NCI-H460 (cell line): ENCODE measurements at regions not wholly inside any gene's neighbourhood (a gene's known extent, or its start where the extent isn't known, plus 50 kb on each side); places are given as distances from the start of the nearest gene placed in this dataset.
"Not testable (repeated sequence)": the region's sequence is repeated elsewhere in the genome, so short reads cannot be mapped to it uniquely, and the experiment has no call there.

Experiments used
- DNase-seq: peaks from one replicate; pipeline ENCODE4 v3.0.0-alpha.2; 2016; ENCODE audit warnings: low read depth; ENCODE audit errors: extremely low read depth

DNA sequence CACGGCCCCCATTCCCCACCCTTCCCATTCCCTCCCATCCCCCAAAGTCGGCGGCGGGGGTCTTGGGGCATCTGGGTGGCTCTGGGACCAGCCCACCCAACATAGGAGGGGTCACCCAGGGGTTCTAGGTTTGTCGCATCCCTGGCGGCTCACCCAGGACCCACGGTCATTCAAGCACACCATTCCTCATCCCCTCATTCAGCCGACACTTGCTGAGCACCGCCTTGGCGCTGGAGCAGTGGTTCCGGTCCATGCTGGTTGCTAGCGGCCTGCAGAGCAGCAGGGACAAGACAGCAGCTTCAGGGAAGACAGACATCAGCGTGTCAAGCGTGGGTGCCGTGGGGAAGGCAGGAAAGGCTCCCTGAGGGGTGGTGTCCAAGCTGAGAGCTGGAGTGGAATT, 50.5 kb upstream of the OTOS start:
- no peak for DNase-seq

DNA sequence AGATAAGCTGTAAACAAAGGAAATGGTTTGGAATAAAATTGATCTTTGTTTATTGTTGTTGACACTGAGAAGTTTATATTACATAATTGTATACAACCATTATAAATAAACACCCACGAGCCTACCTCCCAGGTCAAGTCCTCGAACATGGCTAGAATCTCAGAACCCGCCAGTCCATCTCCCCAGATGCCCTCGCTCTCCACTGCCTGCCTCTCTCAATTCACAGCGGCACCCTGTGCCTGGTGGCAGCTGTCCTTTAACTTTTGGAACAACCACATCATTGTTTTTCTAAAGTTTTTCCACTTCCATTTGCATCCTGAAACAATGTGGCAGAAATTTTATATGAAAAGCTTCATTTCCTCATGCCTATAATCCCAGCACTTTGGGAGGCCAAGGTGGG, 52.2 kb upstream of the OTOS start:
- no peak for DNase-seq

DNA sequence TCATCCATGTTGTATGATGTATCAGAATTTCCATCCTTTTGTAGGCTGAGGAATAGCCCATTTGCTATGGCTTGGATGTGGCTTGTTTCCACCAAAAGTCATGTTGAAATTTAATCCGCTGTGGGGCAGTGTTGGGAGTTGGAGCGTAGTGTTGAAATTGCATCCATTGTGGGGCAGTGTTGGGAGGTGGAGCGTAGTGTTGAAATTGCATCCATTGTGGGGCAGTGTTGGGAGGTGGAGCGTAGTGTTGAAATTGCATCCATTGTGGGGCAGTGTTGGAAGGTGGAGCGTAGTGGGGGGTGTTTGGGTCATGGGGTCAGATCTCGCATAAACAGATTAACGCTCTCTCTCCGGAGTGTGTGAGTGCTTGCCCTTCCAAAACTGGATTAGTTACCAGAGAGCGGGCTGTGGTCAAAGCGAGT, 53.9 kb upstream of the OTOS start:
- not testable (repeated sequence) for DNase-seq

DNA sequence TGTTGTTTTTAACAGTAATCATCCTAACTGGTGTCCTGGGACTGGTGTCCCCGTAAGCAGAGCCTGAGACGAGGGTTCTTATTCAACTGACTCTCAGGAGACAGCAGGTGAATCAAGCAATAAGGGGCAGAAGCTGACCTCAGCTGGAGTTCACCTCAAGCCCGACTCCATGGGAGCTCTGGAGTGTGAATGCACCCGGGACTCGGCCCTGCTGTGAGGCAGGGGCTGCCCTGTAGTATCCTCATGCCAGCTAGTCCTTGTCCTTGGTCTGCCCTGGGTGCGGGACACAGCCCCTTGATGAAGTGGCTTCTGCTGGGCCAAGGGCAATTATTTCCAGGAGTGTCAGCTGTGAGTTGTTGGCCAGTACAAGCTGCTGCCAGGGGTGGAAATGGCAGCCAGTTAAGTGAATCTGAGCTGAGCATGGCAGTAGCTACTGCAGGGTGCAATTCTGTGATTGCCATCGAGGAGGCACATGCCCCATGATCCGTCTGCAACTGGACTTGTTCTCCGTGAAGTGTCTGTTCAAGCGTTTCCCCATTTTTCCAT, 54.9 kb upstream of the OTOS start:
- DNase-seq = no peak

DNA sequence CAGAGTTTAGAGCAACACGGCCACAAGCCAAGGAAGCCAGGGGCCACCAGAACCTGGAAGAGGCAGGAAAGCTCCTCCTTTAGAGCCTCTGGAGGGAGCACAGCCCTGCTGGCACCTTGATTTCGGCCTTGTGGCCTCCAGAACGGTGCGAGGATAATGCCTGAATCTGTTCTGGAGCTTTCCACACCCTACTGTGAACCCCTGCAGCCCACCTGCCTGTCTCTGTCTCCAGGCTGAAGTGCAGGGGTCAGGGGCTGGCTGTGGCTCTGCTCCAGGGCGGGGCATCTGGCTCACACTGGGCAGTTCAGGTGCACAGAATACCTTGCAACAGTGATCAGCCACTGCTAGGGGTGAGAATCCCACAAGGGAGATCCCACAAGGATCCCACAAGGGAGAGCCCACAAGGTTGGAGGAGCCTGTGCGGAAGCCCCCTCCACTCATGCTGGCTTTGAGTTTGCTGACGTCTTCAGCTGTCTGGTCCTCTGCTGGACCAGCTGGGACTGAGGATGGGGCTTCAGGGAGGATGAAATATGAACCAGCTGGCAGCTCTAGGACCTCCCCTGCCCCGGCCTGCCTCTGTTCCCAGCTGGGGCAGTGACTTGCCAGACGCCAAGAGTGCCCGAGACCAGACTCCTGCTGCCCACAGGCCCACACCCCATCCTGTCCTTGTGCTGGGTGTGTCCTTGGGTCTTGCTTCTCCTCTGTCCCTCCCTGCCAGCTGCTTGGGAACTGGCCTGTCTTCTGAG, 56.4 kb upstream of the OTOS start:
- no peak for DNase-seq

DNA sequence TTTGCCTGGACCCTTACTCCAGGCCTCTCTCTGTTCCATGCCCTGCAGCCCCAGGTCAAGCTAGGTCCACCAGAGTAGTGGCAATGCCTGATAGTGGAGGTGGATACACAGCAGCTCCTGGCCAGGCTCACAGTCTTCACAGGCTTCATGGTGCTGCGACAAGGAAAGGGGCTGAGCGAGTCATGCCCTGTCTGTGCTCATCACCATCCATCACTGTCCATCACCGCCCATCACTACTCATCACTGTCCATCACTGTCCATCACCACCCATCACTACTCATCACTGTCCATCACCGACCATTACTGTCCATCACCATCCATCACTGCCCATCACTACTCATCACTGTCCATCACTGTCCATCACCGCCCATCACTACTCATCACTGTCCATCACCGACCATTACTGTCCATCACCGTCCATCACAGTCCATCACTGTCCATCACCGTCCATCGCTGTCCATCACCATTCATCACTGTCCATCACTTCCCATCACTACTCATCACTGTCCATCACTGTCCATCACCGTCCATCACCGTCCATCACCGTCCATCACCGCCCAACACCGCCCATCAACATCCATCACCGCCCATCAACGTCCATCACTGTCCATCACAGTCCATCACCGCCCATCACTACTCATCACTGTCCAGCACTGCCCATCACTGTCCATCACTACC, 57.1 kb upstream of the OTOS start:
- DNase-seq = no peak

DNA sequence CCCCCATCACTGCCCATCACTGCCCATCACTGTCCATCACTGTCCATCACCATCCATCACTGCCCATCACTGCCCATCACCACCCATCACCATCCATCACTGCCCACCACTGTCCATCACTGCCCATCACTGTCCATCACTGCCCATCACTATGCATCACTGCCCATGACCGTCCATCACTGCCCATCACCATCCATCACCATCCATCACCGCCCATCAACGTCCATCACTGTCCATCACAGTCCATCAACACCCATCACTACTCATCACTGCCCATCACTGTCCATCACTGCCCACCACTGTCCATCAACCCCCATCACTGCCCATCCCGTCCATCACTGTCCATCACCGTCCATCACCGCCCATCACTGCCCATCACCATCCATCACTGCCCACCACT, 57.8 kb upstream of the OTOS start:
- no peak for DNase-seq

DNA sequence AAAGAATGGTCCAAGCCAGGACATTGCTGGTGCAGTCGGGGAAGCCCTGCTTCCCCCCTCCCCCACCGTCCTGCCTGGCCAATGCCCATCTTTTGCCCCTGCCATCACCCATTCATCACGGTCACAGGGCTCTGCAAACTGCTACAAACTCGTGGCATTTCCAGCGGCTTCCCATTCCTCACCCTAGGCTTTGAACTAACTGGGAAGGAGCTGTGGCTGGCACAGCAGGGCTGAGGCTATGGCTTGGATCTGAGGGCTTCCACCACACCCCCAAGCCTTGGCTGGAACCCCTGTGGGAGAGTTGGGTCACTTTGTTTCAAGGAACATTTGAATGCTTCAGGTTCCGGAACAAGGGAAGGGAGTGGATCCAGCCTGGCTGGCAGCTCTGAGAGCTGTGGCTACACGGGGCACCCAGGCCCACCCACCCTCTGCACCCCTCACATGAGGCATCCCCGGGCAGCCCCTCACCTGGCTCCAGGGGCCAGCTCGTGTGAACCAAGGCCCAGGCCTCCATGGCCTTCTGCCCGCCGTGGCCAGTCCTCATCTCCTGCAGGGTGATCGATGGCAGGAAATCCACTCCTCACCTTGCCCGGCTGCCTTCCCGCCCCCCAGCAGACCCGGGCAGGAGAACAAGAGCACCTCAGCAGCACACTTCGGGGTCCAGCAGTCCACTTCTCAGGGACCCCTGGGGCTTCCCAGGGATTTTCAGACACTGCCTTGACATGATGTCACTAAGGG, 58.8 kb upstream of the OTOS start:
- no peak for DNase-seq

DNA sequence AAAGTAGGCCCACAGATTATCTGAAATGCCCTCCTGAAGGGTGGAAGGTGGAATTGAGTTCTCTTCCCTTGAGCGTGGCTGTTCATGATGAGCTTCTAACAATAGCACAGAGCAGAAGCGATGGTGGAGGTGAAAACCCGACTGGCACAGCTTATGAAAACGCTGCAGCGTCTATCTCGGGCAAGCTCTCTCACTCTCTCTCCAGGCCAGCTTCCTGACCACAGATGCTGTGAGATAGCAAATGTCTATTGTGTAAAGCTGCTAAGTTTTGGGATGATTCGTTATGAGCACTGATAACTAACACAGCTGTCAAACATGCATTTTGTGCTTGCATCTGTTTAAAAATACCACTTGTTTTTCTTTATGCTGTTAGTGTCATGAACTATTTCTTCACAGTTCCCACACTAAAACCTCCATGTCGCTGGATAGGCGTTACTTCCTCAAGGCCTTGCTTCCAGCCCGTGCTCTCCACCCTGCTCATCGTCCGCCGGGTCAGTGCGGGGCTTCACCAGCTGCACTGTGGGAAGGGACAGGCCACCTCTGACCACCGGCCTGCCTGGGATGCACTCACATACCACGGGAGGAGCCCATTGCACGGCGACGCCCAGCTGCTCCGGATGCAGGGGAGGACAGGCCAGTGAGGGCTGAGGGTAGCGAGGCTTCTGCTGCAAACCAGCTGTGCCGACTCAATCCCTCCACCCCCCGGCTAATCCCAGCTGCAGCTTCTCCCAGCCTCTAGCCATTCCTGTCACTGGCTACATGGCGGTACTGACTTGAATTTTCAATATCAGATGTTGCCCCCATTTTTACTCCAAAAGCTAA, 60.0 kb upstream of the OTOS start:
- DNase-seq = no peak

DNA sequence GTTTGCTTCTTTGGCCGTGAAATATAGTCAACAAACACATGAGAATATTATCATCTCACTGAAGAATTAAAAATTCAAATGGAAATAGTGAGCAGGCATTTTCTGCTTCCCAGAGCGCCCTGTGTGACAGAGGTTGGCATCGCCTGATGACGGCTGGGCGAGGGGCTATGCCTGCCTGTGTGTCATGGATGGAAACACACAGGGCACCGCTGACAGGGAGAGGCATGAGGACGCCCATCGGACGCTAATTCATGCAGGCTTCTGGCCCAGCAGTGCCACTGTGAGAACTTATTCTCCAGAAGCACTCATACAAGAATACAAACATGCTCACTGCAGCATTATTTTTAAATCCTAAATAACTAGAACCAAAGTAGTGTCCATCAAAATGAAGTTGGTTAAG, 61.4 kb upstream of the OTOS start:
- no peak for DNase-seq

DNA sequence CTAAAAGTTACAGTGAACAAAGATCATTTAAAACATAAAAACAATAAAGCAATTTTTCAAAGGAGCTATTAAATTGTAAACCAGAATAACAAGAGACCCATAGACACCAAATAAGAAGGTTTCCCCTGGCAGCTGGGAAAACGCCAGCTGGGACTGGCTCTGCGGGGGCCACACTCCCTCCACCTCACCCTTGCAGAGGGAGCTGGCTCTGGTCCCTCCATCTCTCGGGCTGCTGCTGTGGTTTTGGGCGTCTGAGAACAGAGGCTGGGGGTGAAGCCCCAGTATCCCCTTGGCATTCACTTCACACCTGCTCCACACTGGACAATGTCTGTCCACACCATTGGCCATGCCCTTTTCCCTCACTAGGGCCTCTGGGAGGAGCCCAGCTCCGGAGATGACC, 62.1 kb upstream of the OTOS start:
- DNase-seq = no peak

DNA sequence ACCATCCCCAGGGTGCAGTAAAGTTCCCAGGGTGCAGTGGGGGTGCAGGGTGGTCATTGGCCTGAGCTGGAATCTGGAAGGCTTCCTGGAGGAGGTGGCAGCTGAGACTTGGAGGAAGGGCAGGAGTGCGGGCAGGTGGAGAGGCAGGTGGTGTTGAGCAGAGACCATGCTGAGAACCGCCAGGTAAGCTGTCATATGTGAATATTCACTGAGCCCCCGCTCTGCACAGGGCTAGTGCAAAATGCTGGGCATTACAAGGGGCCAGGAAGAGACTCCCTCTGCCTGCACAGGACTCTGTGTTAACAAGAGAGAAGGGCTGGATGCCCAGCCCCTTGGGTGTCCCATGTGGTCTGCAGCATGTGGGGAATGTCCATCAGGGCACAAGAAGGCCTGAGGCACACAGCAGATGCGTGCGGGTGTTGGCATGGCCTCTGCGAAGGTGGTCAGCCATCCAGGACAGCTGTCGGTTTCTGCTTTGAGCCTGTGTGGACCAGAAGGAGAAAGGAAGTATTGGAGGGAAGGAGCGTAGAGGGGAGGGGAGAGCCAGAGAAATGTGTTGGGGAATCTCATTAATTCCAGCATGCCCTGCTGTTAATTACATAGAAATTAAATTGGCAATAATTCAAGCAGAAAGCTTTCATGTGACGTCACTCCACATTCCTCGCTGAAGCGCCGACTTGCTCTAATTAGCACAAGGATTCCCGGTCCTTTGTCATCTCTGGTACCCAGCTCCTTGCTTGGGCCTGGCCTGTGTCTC, 62.8 kb upstream of the OTOS start:
- no peak for DNase-seq

DNA sequence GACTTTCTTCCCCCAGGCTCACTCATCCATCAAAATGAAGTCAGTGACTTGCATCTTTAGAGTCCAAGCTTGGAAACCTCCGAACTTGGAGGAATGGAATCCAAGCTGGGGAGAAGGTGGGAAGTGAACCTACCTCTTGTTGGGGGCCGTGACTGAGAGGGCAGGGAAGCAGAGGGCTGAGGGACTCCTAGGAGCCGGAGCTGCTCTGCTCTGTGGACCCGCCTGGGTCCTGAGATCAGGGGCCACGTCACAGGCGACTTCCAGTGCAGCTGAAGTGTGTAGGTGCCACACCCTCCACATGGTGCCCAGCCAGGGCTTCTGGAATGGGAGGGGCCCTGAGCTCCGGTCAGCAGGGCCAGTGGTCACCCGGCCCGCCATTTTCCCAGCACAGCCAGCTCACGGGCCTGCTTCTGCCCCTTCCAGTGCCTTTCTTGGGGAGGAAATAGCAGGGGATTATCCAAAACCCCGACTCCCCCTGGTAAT, 63.4 kb upstream of the OTOS start:
- no peak for DNase-seq

DNA sequence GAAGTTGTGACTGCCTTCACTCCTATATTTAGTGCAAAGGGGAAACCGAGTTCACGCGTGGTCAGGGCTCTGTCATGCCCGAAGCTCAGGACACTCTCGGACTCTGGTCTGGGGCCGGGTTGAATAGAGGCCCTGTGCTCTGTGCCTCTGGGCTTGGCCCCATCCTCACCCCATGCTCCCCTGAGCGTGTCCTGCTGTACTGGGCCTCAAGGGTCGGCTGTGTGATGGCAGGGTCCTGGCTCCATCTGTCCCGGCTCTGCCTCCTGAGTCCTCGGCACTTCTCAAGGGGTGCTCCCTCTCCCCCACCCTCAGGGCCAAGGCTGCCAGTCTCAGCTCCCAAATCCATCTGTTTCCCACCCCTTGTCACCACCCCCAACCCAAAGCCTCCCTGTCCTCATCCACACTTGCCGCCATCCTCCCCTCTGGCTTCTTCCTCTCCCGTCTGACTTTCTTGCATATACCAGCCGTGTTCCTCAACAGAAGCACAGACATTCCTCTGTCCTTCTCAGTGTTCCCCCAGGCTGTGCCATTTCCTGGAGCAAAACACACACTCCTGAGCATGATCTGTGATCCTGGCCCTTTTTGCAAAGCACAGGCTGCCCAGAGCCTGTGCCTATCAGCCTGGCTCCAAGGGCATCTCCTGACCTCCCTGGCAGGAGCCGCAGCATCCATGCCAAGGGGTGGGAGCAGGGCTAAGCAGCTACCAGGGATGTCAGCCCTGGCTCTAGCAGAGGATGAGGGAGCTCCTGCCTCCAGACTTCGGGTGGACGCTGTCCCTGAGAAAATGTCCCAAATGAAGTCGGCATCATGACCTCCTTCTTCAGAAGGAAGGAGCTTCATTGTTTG, 64.2 kb upstream of the OTOS start:
- no peak for DNase-seq

DNA sequence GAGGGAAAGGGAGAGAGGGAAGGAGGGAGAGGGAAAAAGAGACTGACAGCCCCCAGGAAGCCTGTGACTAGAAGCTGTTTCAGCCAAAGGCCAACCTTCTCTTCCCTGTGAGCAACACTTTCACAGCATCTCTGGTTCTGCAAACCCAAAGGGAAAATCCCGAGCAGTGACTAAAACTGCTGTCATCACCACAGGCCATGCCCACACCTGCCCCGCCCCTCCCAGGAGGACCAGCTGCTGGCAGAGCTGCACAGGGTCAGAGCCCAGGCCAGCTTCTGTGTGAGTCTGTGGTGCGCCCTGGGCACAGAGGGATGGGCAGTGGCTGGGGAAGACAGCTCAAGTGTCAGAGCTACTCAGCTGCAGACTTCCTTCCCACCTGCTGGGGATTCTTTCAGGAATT, 64.9 kb upstream of the OTOS start:
- DNase-seq = no peak

DNA sequence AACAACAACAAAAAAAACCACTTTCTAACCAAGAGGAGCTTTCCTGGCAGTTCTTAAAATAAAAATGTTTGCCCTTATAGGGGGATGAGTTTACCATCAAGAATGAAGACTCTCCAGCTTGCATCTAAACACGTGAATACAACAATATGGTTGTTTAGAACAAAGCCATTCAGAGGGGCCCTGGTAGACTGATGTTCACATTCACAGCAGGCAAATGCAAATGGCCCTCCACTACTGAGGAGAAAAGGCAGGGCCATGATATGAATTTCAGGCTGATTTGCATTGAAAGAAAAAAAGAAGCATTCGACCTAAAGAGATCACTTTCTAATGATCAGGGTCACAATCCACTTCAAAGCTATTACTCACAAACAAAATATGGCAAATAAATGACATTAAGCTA, 65.3 kb upstream of the OTOS start:
- no peak for DNase-seq

DNA sequence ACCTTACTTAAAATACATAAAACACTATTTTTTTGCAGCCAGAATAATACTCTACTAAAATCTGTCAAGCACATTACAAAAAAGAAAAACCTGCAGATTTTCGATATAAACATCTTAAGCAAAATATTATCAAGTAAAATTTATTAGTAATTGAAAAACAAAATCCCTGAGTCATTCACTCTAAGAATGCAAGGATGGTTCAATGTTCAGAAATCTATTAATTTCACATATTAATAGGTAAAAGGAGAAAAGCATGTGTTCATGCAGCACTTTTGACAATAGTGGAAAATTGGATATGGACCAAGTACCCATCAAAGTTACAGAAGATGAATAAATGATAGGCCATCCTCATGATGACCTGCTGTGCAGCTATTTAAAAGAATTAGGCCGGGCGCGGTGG, 66.2 kb upstream of the OTOS start:
- DNase-seq = no peak

DNA sequence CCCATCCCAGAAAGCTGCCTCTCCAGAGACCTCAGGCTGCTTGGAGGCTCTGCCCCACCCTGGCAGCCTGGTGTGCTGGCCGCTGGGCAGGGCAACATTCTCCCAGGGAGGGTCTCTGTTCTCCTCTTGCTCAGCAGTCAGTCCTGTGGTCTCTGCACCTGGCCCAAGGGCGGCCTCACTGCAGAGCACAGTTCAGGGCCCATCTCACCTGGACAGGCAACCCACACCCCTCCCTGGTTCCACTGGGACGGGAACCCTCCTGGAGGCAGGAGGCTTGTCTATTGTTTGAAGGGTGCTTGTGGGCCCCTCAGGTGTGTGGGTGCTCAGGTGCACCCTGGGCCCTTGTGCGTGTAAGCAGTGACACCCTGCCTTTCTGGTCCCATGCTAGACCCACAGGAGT, 67.2 kb upstream of the OTOS start:
- no peak for DNase-seq

DNA sequence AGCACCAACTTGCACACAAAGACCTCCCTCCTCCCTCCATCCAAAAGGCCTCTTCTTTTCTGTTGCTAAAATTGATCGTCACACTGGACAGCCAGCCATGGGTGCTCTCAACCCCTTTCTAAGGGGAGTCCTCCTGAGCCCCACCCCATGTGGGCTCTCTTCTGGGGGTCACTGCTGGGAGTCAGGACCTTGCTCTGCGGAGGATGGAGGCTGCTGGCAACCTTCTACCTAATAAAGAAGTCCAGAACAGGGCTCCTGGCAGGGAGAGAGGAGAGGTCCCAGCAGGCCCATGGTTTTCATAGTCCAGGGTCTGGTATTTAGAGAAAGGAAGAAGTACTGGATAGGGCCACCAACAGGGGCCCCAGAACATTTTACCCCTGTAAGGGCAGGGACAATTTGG, 67.6 kb upstream of the OTOS start:
- DNase-seq = no peak
